Endodermal cell (in vitro differentiated cells): ENCODE measurements at regions not wholly inside any gene's neighbourhood (a gene's known extent, or its start where the extent isn't known, plus 50 kb on each side); places are given as distances from the start of the nearest gene placed in this dataset.

ENCODE experiments used
- DNase-seq: peaks from one replicate; pipeline ENCODE4 v3.0.0-alpha.2; 2017
- H3K27ac ChIP-seq: 2 replicates; pipeline ENCODE4 v1.5.1; 2013; ENCODE audit warnings: mild to moderate bottlenecking, low read depth, low read length, moderate library complexity
- H3K27me3 ChIP-seq: 2 replicates; pipeline ENCODE4 v1.6.1; 2013; ENCODE audit warnings: mild to moderate bottlenecking, low read length, moderate library complexity; ENCODE audit not compliant: insufficient read depth, control insufficient read depth, poor library complexity, severe bottlenecking
- H3K36me3 ChIP-seq: 2 replicates; pipeline ENCODE4 v1.7.0; 2013; ENCODE audit warnings: mild to moderate bottlenecking, low read length, moderate library complexity; ENCODE audit not compliant: control insufficient read depth, insufficient read depth
- H3K4me1 ChIP-seq: one replicate; pipeline ENCODE4 v1.7.0; 2013; ENCODE audit warnings: low read length; ENCODE audit not compliant: control insufficient read depth, insufficient read depth
- H3K4me3 ChIP-seq: 2 replicates; pipeline ENCODE4 v1.5.1; 2013; ENCODE audit warnings: mild to moderate bottlenecking, low read length, moderate library complexity
- H3K9ac ChIP-seq: 2 replicates; pipeline ENCODE4 v1.6.1; 2013; ENCODE audit warnings: mild to moderate bottlenecking, low read length, moderate library complexity; ENCODE audit not compliant: poor library complexity, severe bottlenecking; ENCODE audit errors: extremely low read depth
- H3K9me3 ChIP-seq: 2 replicates; pipeline ENCODE4 v1.6.1; 2013; ENCODE audit warnings: mild to moderate bottlenecking, low read length, moderate library complexity; ENCODE audit not compliant: control insufficient read depth
- H3K27ac Mint-ChIP-seq: 2 replicates; pipeline ENCODE4 v1.8.0; 2020; ENCODE audit warnings: mixed read lengths
- H3K27me3 Mint-ChIP-seq: 2 replicates; pipeline ENCODE4 v1.8.0; 2021; ENCODE audit warnings: mild to moderate bottlenecking, mixed read lengths; ENCODE audit not compliant: insufficient read depth
- H3K36me3 Mint-ChIP-seq: 2 replicates; pipeline ENCODE4 v1.8.0; 2020; ENCODE audit warnings: low read depth, mixed read lengths
- H3K4me1 Mint-ChIP-seq: 2 replicates; pipeline ENCODE4 v1.8.0; 2020; ENCODE audit warnings: mixed read lengths
- H3K4me3 Mint-ChIP-seq: 2 replicates; pipeline ENCODE4 v1.8.0; 2020; ENCODE audit warnings: mild to moderate bottlenecking, moderate library complexity, mixed read lengths
- H3K9me3 Mint-ChIP-seq: 2 replicates; pipeline ENCODE4 v1.8.0; 2020; ENCODE audit warnings: mild to moderate bottlenecking, mixed read lengths
- WGBS, 2 experiments: methylation state at CpG; one replicate each; pipeline versions ENCODE4 v1.1.5 to v1.1.7; 2013; ENCODE audit warnings: missing lambda C conversion rate in 2 of 2, mixed read lengths in 1 of 2; ENCODE audit not compliant: insufficient coverage in 1 of 2, insufficient read length in 1 of 2; 5-methylcytosine and 5-hydroxymethylcytosine counted together
- TF ChIP-seq, protein P1 (sequence below): fragments of 200-600 bp; sonication (generic); conservative IDR thresholded peaks from 2 replicates; pipeline ENCODE4 v1.5.0; 2021; ENCODE audit warnings: antibody characterized with exemption, mild to moderate bottlenecking

DNA sequence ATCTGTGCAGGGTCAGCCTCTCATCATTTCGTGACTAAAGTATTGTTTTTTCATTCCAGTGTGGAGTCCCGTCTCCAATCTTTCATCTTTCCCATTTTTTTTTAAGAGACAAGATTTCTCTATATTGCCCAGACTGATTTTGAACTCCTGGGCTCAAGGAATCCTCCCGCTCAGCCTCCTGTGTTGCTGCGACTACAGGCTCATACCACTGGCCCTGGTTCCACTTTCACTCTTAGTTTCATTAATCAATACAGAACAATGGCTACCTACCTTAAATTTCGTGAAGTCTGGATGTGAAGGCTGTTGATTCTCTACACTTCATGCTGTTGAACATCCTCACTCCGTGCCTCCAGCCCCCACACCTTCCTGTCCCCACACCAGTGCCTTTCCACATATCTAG, 97.7 kb upstream of the GREM2 start:
- TF ChIP-seq, protein P1, sequence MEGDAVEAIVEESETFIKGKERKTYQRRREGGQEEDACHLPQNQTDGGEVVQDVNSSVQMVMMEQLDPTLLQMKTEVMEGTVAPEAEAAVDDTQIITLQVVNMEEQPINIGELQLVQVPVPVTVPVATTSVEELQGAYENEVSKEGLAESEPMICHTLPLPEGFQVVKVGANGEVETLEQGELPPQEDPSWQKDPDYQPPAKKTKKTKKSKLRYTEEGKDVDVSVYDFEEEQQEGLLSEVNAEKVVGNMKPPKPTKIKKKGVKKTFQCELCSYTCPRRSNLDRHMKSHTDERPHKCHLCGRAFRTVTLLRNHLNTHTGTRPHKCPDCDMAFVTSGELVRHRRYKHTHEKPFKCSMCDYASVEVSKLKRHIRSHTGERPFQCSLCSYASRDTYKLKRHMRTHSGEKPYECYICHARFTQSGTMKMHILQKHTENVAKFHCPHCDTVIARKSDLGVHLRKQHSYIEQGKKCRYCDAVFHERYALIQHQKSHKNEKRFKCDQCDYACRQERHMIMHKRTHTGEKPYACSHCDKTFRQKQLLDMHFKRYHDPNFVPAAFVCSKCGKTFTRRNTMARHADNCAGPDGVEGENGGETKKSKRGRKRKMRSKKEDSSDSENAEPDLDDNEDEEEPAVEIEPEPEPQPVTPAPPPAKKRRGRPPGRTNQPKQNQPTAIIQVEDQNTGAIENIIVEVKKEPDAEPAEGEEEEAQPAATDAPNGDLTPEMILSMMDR = no peak
- H3K9me3 Mint-ChIP-seq = no peaks in the 10 kb centered on the region

DNA sequence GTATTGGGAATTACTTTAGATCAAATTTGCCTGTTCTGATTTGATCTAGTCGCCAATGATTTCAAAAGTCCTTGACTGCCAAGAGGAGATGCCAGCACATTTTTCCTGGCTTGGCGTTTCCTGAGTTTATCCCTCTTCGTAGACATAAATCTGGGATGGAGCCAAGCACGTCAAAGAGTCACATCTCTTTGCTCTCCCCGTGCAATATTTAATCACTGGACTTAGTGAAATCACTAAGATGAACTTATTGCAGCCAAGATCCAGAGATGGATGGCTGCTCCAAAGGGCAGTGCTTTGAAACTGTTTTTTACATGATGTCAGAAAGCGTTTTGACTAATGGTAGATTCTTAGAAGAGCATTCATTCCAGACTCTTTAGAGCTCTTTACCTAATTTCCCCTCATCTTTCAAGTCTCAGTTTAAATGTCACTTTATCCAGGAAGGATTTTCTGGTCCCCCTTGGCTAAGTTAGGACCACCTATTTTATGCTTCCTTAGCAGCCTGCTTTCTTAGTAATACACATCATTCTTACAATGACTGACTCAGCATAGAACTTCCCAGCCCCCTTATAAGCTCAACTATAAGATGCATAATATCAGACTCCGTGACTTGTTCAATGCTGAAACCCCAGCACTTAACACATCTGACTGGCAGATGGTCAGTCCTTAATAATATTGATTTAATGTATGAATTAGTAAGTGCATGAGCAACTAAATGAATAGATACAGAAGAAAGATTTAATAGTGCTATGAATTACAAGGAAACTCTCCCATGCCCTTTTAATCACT, 94.4 kb upstream of the GREM2 start:
- Histone ChIP-seq H3K4me1 (no peaks in the 10 kb centered on the region), H3K27me3 (no peaks in the 10 kb centered on the region), H3K9ac (no peak overlapping the region), H3K36me3 (no peaks in the 10 kb centered on the region), H3K4me3 (no peak overlapping the region), H3K27ac (no peak overlapping the region), H3K9me3 (no peaks in the 10 kb centered on the region)
- Mint-ChIP-seq H3K4me3 (no peak overlapping the region), H3K4me1 (no peaks in the 10 kb centered on the region), H3K36me3 (no peaks in the 10 kb centered on the region), H3K27ac (no peak overlapping the region), H3K27me3 (no peaks in the 10 kb centered on the region), H3K9me3 (no peaks in the 10 kb centered on the region)
- WGBS, 2 experiments = 88 to 91% methylated on average over 6 to 7 of the region's 7 CpGs
- DNase-seq = no peak
- TF ChIP-seq, protein P1 = no peak

More for the DNA sequence above, 97.7 kb upstream of the GREM2 start:
- Histone ChIP-seq H3K4me1 (no peaks in the 10 kb centered on the region), H3K4me3 (no peak overlapping the region), H3K36me3 (no peaks in the 10 kb centered on the region), H3K9ac (no peak overlapping the region), H3K27me3 (no peaks in the 10 kb centered on the region), H3K27ac (no peak overlapping the region), H3K9me3 (no peaks in the 10 kb centered on the region)
- H3K36me3 Mint-ChIP-seq = no peaks in the 10 kb centered on the region
- H3K27me3 Mint-ChIP-seq = no peaks in the 10 kb centered on the region
- no peak overlapping the region for H3K27ac Mint-ChIP-seq
- DNase-seq = no peak
- H3K4me3 Mint-ChIP-seq = no peak overlapping the region
- no peaks in the 10 kb centered on the region for H3K4me1 Mint-ChIP-seq
- 70 to 77% methylated on average over 5 to 6 of the region's 6 CpGs for WGBS, 2 experiments

DNA sequence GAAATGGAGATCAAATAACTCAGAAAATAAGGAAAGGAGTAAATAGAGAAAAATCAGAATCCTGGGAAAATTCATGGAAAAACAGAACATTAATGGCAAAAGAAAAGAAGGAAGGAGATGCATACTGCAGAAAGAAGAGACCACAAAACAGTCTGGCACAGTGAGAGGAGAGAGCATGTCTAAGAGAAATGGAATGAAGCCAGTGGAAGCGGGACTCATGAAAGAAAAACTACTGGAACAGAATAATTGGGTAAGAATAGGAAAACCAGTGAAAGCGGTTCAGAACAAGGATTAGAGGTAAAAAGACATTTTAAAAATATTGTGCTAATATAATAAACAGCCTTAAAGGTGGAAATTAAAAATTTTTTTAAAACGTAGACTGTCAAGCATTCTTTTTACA, 93.6 kb upstream of the GREM2 start:
- Mint-ChIP-seq H3K4me3 (no peak overlapping the region), H3K9me3 (no peaks in the 10 kb centered on the region), H3K27me3 (no peaks in the 10 kb centered on the region), H3K36me3 (no peaks in the 10 kb centered on the region), H3K27ac (no peak overlapping the region), H3K4me1 (no peaks in the 10 kb centered on the region)
- no peak overlapping the region for H3K27ac ChIP-seq
- no peak overlapping the region for H3K9ac ChIP-seq
- H3K4me1 ChIP-seq = no peaks in the 10 kb centered on the region
- DNase-seq = no peak
- TF ChIP-seq, protein P1 = no peak
- no peaks in the 10 kb centered on the region for H3K27me3 ChIP-seq
- H3K4me3 ChIP-seq = no peak overlapping the region
- H3K36me3 ChIP-seq = no peaks in the 10 kb centered on the region
- WGBS, 2 experiments = 60 to 94% methylated on average over 1 to 3 of the region's 3 CpGs
- no peaks in the 10 kb centered on the region for H3K9me3 ChIP-seq
